ENCODE measurements at regions not wholly inside any gene's neighbourhood (a gene's known extent, or its start where the extent isn't known, plus 50 kb on each side); places are given as distances from the start of the nearest gene placed in this dataset.
"Not testable (repeated sequence)": the region's sequence is repeated elsewhere in the genome, so short reads cannot be mapped to it uniquely, and the experiment has no call there.

- DNase-seq (ENCODE audit: low spot score in 2 of 2) (peak; percentile 53 to 60), ATAC-seq (peak in 1 of 2 donors; percentile 21)
- H3K27ac Mint-ChIP-seq: peak overlapping the region; percentile 93 to 99
- H3K36me3 Mint-ChIP-seq: peaks cover 0 to 7% of the 10 kb centered on the region in 2 donors
- H3K9me3 Mint-ChIP-seq: no peaks in the 10 kb centered on the region
Observed at GRCh38 chr6:26187981-26188635, 100.9 kb downstream of the HFE start.

- not testable (repeated sequence) for DNase-seq (ENCODE audit: low spot score in 2 of 2); ATAC-seq; H3K9me3 Mint-ChIP-seq; H3K27ac Mint-ChIP-seq
- H3K36me3 Mint-ChIP-seq: peaks cover 7 to 20% of the 10 kb centered on the region in 2 donors
Observed at GRCh38 chr6:26191512-26191911, 104.3 kb downstream of the HFE start.

- H3K27ac Mint-ChIP-seq: peak overlapping the region in 1 of 2 donors; percentile 99
- DNase-seq (ENCODE audit: low spot score in 2 of 2): no peak
- H3K9me3 Mint-ChIP-seq: no peaks in the 10 kb centered on the region
- ATAC-seq: no peak
- peaks cover 7 to 21% of the 10 kb centered on the region in 2 donors for H3K36me3 Mint-ChIP-seq
Observed at GRCh38 chr6:26193467-26194328, 106.5 kb downstream of the HFE start.

GRCh38 chr6:26194329-26194701, 107.1 kb downstream of the HFE start:
- Mint-ChIP-seq H3K36me3 (peaks cover 7 to 25% of the 10 kb centered on the region in 2 donors), H3K9me3 (no peaks in the 10 kb centered on the region), H3K27ac (peak overlapping the region; percentile 99)
- ATAC-seq (no peak), DNase-seq (ENCODE audit: low spot score in 2 of 2) (no peak)

GRCh38 chr6:26194816-26195375, 107.7 kb downstream of the HFE start:
- H3K36me3 Mint-ChIP-seq: peaks cover 10 to 29% of the 10 kb centered on the region in 2 donors
- DNase-seq (ENCODE audit: low spot score in 2 of 2) (no peak), ATAC-seq (no peak)
- peak overlapping the region; percentile 99 for H3K27ac Mint-ChIP-seq
- H3K9me3 Mint-ChIP-seq: no peaks in the 10 kb centered on the region

- Mint-ChIP-seq H3K9me3 (no peaks in the 10 kb centered on the region), H3K27ac (peak overlapping the region; percentile 99), H3K36me3 (peaks cover 10 to 29% of the 10 kb centered on the region in 2 donors)
- ATAC-seq: peak; percentile 41 to 62
- peak; percentile 69 to 84 for DNase-seq (ENCODE audit: low spot score in 2 of 2)
Observed at GRCh38 chr6:26195376-26195923, 108.2 kb downstream of the HFE start.

GRCh38 chr6:26195924-26196845, 109.0 kb downstream of the HFE start:
- peaks cover 12 to 29% of the 10 kb centered on the region in 2 donors for H3K36me3 Mint-ChIP-seq
- DNase-seq (ENCODE audit: low spot score in 2 of 2) (peak; percentile 63 to 66), ATAC-seq (peak in 1 of 2 donors; percentile 2)
- peak overlapping the region; percentile 99 for H3K27ac Mint-ChIP-seq
- no peaks in the 10 kb centered on the region for H3K9me3 Mint-ChIP-seq

GRCh38 chr6:26196846-26197635, 109.8 kb downstream of the HFE start:
- DNase-seq (ENCODE audit: low spot score in 2 of 2) (peak; percentile 84 to 86), ATAC-seq (peak; percentile 49 to 59)
- H3K9me3 Mint-ChIP-seq: no peaks in the 10 kb centered on the region
- peaks cover 14 to 29% of the 10 kb centered on the region in 2 donors for H3K36me3 Mint-ChIP-seq
- H3K27ac Mint-ChIP-seq: peak overlapping the region; percentile 99

- DNase-seq (ENCODE audit: low spot score in 2 of 2) (no peak), ATAC-seq (no peak)
- H3K9me3 Mint-ChIP-seq: no peaks in the 10 kb centered on the region
- peaks cover 14 to 29% of the 10 kb centered on the region in 2 donors for H3K36me3 Mint-ChIP-seq
- peak overlapping the region; percentile 99 for H3K27ac Mint-ChIP-seq
Observed at GRCh38 chr6:26197636-26197932, 110.4 kb downstream of the HFE start.

GRCh38 chr6:26197933-26198721, 110.9 kb downstream of the HFE start:
- Mint-ChIP-seq H3K27ac (peak overlapping the region; percentile 99), H3K36me3 (peaks cover 14 to 31% of the 10 kb centered on the region in 2 donors), H3K9me3 (no peaks in the 10 kb centered on the region)
- DNase-seq (ENCODE audit: low spot score in 2 of 2): peak in 1 of 2 donors; percentile 62
- no peak for ATAC-seq

- Mint-ChIP-seq H3K27ac (peak overlapping the region; percentile 99), H3K9me3 (no peaks in the 10 kb centered on the region), H3K36me3 (peaks cover 14 to 34% of the 10 kb centered on the region in 2 donors)
- DNase-seq (ENCODE audit: low spot score in 2 of 2) (no peak), ATAC-seq (peak; percentile 1 to 8)
Observed at GRCh38 chr6:26198722-26199056, 111.5 kb downstream of the HFE start.

GRCh38 chr6:26199057-26199772, 112.0 kb downstream of the HFE start:
- ATAC-seq (peak; percentile 68 to 71), DNase-seq (ENCODE audit: low spot score in 2 of 2) (peak; percentile 75 to 86)
- H3K36me3 Mint-ChIP-seq: peaks cover 19 to 34% of the 10 kb centered on the region in 2 donors
- no peaks in the 10 kb centered on the region for H3K9me3 Mint-ChIP-seq
- H3K27ac Mint-ChIP-seq: peak overlapping the region; percentile 99

GRCh38 chr6:26199773-26200764, 112.8 kb downstream of the HFE start:
- peaks cover 23 to 33% of the 10 kb centered on the region in 2 donors for H3K36me3 Mint-ChIP-seq
- ATAC-seq (peak; percentile 4 to 7), DNase-seq (ENCODE audit: low spot score in 2 of 2) (peak in 1 of 2 donors; percentile 76)
- H3K9me3 Mint-ChIP-seq: no peaks in the 10 kb centered on the region
- peak overlapping the region; percentile 99 for H3K27ac Mint-ChIP-seq
